Endodermal cell (in vitro differentiated cells): ENCODE measurements at regions not wholly inside any gene's neighbourhood (a gene's known extent, or its start where the extent isn't known, plus 50 kb on each side); places are given as distances from the start of the nearest gene placed in this dataset.
A peak's percentile ranks its signal among the peaks of the same experiment; 100 is the strongest.

Source experiments
- DNase-seq: peaks from one replicate; pipeline ENCODE4 v3.0.0-alpha.2; 2017
- H3K27ac ChIP-seq: 2 replicates; pipeline ENCODE4 v1.5.1; 2013; ENCODE audit warnings: mild to moderate bottlenecking, low read depth, low read length, moderate library complexity
- H3K27me3 ChIP-seq: 2 replicates; pipeline ENCODE4 v1.6.1; 2013; ENCODE audit warnings: mild to moderate bottlenecking, low read length, moderate library complexity; ENCODE audit not compliant: insufficient read depth, control insufficient read depth, poor library complexity, severe bottlenecking
- H3K36me3 ChIP-seq: 2 replicates; pipeline ENCODE4 v1.7.0; 2013; ENCODE audit warnings: mild to moderate bottlenecking, low read length, moderate library complexity; ENCODE audit not compliant: control insufficient read depth, insufficient read depth
- H3K4me1 ChIP-seq: one replicate; pipeline ENCODE4 v1.7.0; 2013; ENCODE audit warnings: low read length; ENCODE audit not compliant: control insufficient read depth, insufficient read depth
- H3K4me3 ChIP-seq: 2 replicates; pipeline ENCODE4 v1.5.1; 2013; ENCODE audit warnings: mild to moderate bottlenecking, low read length, moderate library complexity
- H3K9ac ChIP-seq: 2 replicates; pipeline ENCODE4 v1.6.1; 2013; ENCODE audit warnings: mild to moderate bottlenecking, low read length, moderate library complexity; ENCODE audit not compliant: poor library complexity, severe bottlenecking; ENCODE audit errors: extremely low read depth
- H3K9me3 ChIP-seq: 2 replicates; pipeline ENCODE4 v1.6.1; 2013; ENCODE audit warnings: mild to moderate bottlenecking, low read length, moderate library complexity; ENCODE audit not compliant: control insufficient read depth
- H3K27ac Mint-ChIP-seq: 2 replicates; pipeline ENCODE4 v1.8.0; 2020; ENCODE audit warnings: mixed read lengths
- H3K27me3 Mint-ChIP-seq: 2 replicates; pipeline ENCODE4 v1.8.0; 2021; ENCODE audit warnings: mild to moderate bottlenecking, mixed read lengths; ENCODE audit not compliant: insufficient read depth
- H3K36me3 Mint-ChIP-seq: 2 replicates; pipeline ENCODE4 v1.8.0; 2020; ENCODE audit warnings: low read depth, mixed read lengths
- H3K4me1 Mint-ChIP-seq: 2 replicates; pipeline ENCODE4 v1.8.0; 2020; ENCODE audit warnings: mixed read lengths
- H3K4me3 Mint-ChIP-seq: 2 replicates; pipeline ENCODE4 v1.8.0; 2020; ENCODE audit warnings: mild to moderate bottlenecking, moderate library complexity, mixed read lengths
- H3K9me3 Mint-ChIP-seq: 2 replicates; pipeline ENCODE4 v1.8.0; 2020; ENCODE audit warnings: mild to moderate bottlenecking, mixed read lengths
- WGBS, 2 experiments: methylation state at CpG; one replicate each; pipeline versions ENCODE4 v1.1.5 to v1.1.7; 2013; ENCODE audit warnings: missing lambda C conversion rate in 2 of 2, mixed read lengths in 1 of 2; ENCODE audit not compliant: insufficient coverage in 1 of 2, insufficient read length in 1 of 2; 5-methylcytosine and 5-hydroxymethylcytosine counted together
- TF ChIP-seq, protein P1 (sequence below): fragments of 200-600 bp; sonication (generic); conservative IDR thresholded peaks from 2 replicates; pipeline ENCODE4 v1.5.0; 2021; ENCODE audit warnings: antibody characterized with exemption, mild to moderate bottlenecking

GRCh38 chr10:2611603-2612002, 455.7 kb upstream of the PFKP start:
- H3K9ac ChIP-seq = no peak overlapping the region
- no peaks in the 10 kb centered on the region for H3K36me3 Mint-ChIP-seq
- TF ChIP-seq, protein P1, sequence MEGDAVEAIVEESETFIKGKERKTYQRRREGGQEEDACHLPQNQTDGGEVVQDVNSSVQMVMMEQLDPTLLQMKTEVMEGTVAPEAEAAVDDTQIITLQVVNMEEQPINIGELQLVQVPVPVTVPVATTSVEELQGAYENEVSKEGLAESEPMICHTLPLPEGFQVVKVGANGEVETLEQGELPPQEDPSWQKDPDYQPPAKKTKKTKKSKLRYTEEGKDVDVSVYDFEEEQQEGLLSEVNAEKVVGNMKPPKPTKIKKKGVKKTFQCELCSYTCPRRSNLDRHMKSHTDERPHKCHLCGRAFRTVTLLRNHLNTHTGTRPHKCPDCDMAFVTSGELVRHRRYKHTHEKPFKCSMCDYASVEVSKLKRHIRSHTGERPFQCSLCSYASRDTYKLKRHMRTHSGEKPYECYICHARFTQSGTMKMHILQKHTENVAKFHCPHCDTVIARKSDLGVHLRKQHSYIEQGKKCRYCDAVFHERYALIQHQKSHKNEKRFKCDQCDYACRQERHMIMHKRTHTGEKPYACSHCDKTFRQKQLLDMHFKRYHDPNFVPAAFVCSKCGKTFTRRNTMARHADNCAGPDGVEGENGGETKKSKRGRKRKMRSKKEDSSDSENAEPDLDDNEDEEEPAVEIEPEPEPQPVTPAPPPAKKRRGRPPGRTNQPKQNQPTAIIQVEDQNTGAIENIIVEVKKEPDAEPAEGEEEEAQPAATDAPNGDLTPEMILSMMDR = no peak
- H3K27ac Mint-ChIP-seq = no peak overlapping the region
- H3K4me3 Mint-ChIP-seq = no peak overlapping the region
- WGBS, 2 experiments = 82 to 100% methylated on average over 2 to 4 of the region's 4 CpGs
- no peaks in the 10 kb centered on the region for H3K27me3 ChIP-seq
- peaks cover 4% of the 10 kb centered on the region for H3K9me3 Mint-ChIP-seq
- peaks cover 23% of the 10 kb centered on the region for H3K4me1 Mint-ChIP-seq
- no peaks in the 10 kb centered on the region for H3K36me3 ChIP-seq
- DNase-seq = no peak
- no peaks in the 10 kb centered on the region for H3K9me3 ChIP-seq
- H3K4me1 ChIP-seq = peaks cover 3% of the 10 kb centered on the region
- no peaks in the 10 kb centered on the region for H3K27me3 Mint-ChIP-seq
- H3K27ac ChIP-seq = no peak overlapping the region
- no peak overlapping the region for H3K4me3 ChIP-seq

DNA sequence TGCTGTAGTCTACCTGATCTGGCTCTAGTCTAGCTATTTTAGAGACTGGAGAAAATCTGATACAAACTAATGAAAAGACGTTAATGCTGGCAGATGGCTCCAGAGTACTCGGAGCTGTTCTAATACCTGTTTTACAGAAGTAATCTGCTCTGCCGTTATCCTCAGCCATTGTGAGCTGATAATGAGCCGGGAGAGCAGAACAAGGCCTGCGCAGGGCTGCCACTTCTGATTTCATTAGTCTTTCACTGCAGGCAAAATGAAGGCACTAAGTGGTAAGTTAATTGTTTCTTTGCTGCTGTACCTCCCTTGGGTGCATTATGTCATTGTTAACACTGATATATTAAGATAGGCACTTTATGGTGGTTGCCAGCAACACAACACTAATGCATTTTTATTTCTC, 456.4 kb upstream of the PFKP start:
- Histone ChIP-seq H3K9ac (no peak overlapping the region), H3K36me3 (no peaks in the 10 kb centered on the region), H3K4me3 (no peak overlapping the region), H3K27ac (no peak overlapping the region), H3K27me3 (no peaks in the 10 kb centered on the region), H3K9me3 (no peaks in the 10 kb centered on the region), H3K4me1 (peaks cover 3% of the 10 kb centered on the region)
- peak; percentile 65 for DNase-seq
- no peaks in the 10 kb centered on the region for H3K27me3 Mint-ChIP-seq
- WGBS, 2 experiments = 72 to 82% methylated on average over 5 of the region's 5 CpGs
- H3K4me3 Mint-ChIP-seq = no peak overlapping the region
- no peaks in the 10 kb centered on the region for H3K36me3 Mint-ChIP-seq
- H3K9me3 Mint-ChIP-seq = peaks cover 11% of the 10 kb centered on the region
- peaks cover 23% of the 10 kb centered on the region for H3K4me1 Mint-ChIP-seq
- no peak overlapping the region for H3K27ac Mint-ChIP-seq
- TF ChIP-seq, protein P1 = no peak

DNA sequence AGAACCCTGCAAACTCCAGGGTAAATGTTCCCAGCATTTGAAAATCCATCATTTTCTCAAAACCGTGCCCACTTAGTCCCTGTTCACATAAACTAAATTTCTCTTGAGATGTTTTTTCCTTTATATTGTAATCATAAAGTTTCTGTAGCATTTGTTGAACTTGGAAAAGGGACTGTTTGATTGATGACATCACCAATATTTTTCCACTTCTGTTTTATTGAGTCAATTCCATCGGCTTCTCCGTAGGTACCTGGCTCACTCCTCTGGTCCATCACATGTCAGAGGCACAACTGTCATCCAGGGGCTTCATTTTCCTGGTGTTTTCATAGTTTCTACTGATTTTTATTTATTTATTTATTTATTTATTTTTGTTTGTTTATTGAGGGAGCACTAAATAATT, 462.5 kb upstream of the PFKP start:
- Mint-ChIP-seq H3K27me3 (no peaks in the 10 kb centered on the region), H3K4me3 (no peak overlapping the region)
- no peak for DNase-seq

More for the DNA sequence above, 462.5 kb upstream of the PFKP start:
- no peak overlapping the region for H3K4me3 ChIP-seq
- H3K9ac ChIP-seq = no peak overlapping the region
- H3K27me3 ChIP-seq = no peaks in the 10 kb centered on the region
- Mint-ChIP-seq H3K4me1 (peaks cover under 1% of the 10 kb centered on the region), H3K36me3 (no peaks in the 10 kb centered on the region), H3K27ac (no peak overlapping the region), H3K9me3 (peaks cover 13% of the 10 kb centered on the region)
- no peaks in the 10 kb centered on the region for H3K4me1 ChIP-seq
- 65 to 87% methylated on average over 2 to 3 of the region's 3 CpGs for WGBS, 2 experiments
- no peak overlapping the region for H3K27ac ChIP-seq
- TF ChIP-seq, protein P1 = no peak
- no peaks in the 10 kb centered on the region for H3K9me3 ChIP-seq
- H3K36me3 ChIP-seq = no peaks in the 10 kb centered on the region
